Glomerular visceral epithelial cell (primary cell): ENCODE measurements at regions not wholly inside any gene's neighbourhood (a gene's known extent, or its start where the extent isn't known, plus 50 kb on each side); places are given as distances from the start of the nearest gene placed in this dataset.
A peak's percentile ranks its signal among the peaks of the same experiment; 100 is the strongest.

Source experiments
- DNase-seq: peaks from one replicate; pipeline ENCODE4 v3.0.0-alpha.2; 2016; ENCODE audit errors: extremely low spot score

GRCh38 chr6:104614394-104614793, 245.3 kb downstream of the HACE1 start:
- DNase-seq: no peak

- DNase-seq: peak; percentile 11
Observed at GRCh38 chr6:104613416-104614001, 246.2 kb downstream of the HACE1 start.

GRCh38 chr6:104612541-104612940, 247.2 kb downstream of the HACE1 start:
- no peak for DNase-seq

- DNase-seq: no peak
Observed at GRCh38 chr6:104608101-104608500, 251.6 kb downstream of the HACE1 start.

GRCh38 chr6:104607501-104607900, 252.2 kb downstream of the HACE1 start:
- no peak for DNase-seq

- DNase-seq: no peak
Observed at GRCh38 chr6:104606361-104606760, 253.4 kb downstream of the HACE1 start.

- no peak for DNase-seq
Observed at GRCh38 chr6:104604685-104605084, 255.0 kb downstream of the HACE1 start.

GRCh38 chr6:104603108-104603745, 256.5 kb downstream of the HACE1 start:
- DNase-seq: no peak

- DNase-seq: no peak
Observed at GRCh38 chr6:104601721-104602120, 258.0 kb downstream of the HACE1 start.

GRCh38 chr6:104601131-104601651, 258.5 kb downstream of the HACE1 start:
- DNase-seq: no peak

- DNase-seq: no peak
Observed at GRCh38 chr6:104600639-104600931, 259.1 kb downstream of the HACE1 start.

GRCh38 chr6:104599821-104600638, 259.7 kb downstream of the HACE1 start:
- no peak for DNase-seq

GRCh38 chr6:104597541-104598050, 262.1 kb downstream of the HACE1 start:
- no peak for DNase-seq

GRCh38 chr6:104596091-104596490, 263.6 kb downstream of the HACE1 start:
- DNase-seq: no peak

GRCh38 chr6:104595311-104595820, 264.4 kb downstream of the HACE1 start:
- DNase-seq: no peak

GRCh38 chr6:104591573-104592334, 268.0 kb downstream of the HACE1 start:
- no peak for DNase-seq

GRCh38 chr6:104589940-104590339, 269.8 kb downstream of the HACE1 start:
- no peak for DNase-seq

- DNase-seq: no peak
Observed at GRCh38 chr6:104585646-104586045, 274.1 kb downstream of the HACE1 start.

- DNase-seq: no peak
Observed at GRCh38 chr6:104580452-104580851, 279.3 kb downstream of the HACE1 start.

- DNase-seq: no peak
Observed at GRCh38 chr6:104579310-104579863, 280.3 kb downstream of the HACE1 start.

- no peak for DNase-seq
Observed at GRCh38 chr6:104575536-104575935, 284.2 kb downstream of the HACE1 start.
